Smooth muscle cell (in vitro differentiated cells): ENCODE measurements at regions not wholly inside any gene's neighbourhood (a gene's known extent, or its start where the extent isn't known, plus 50 kb on each side); places are given as distances from the start of the nearest gene placed in this dataset.
A peak's percentile ranks its signal among the peaks of the same experiment; 100 is the strongest.

Source experiments
- DNase-seq: peaks from one replicate; lab custom pipeline; 2025; ENCODE audit not compliant: unreplicated experiment; lab: John Stamatoyannopoulos, UW
- H2AFZ ChIP-seq: fragments of 200-600 bp; sonication (generic); 2 replicates; pipeline ENCODE4 v1.6.0; 2016; ENCODE audit warnings: antibody characterized with exemption, low read depth, mild to moderate bottlenecking
- H3F3A ChIP-seq: fragments of 200-600 bp; sonication (generic); 2 replicates; pipeline ENCODE4 v1.6.0; 2017; ENCODE audit warnings: antibody characterized with exemption, low read depth
- H3K27ac ChIP-seq: fragments of 200-600 bp; sonication (generic); 2 replicates; pipeline ENCODE4 v1.5.1; 2016; ENCODE audit warnings: low read depth, mild to moderate bottlenecking
- H3K27me3 ChIP-seq: fragments of 200-600 bp; sonication (generic); 2 replicates; pipeline ENCODE4 v1.6.1; 2016; ENCODE audit warnings: low read depth, mild to moderate bottlenecking
- H3K36me3 ChIP-seq: fragments of 200-600 bp; sonication (generic); 2 replicates; pipeline ENCODE4 v1.5.1; 2016; ENCODE audit warnings: low read depth
- H3K4me1 ChIP-seq: fragments of 200-600 bp; sonication (generic); 2 replicates; pipeline ENCODE4 v1.5.1; 2016; ENCODE audit warnings: low read depth
- H3K4me2 ChIP-seq: fragments of 200-600 bp; sonication (generic); 2 replicates; pipeline ENCODE4 v1.6.0; 2016; ENCODE audit warnings: mild to moderate bottlenecking
- H3K4me3 ChIP-seq: fragments of 200-600 bp; sonication (generic); 2 replicates; pipeline ENCODE4 v1.5.1; 2016; ENCODE audit warnings: mild to moderate bottlenecking
- H3K79me2 ChIP-seq: fragments of 200-600 bp; sonication (generic); 2 replicates; pipeline ENCODE4 v1.6.0; 2016; ENCODE audit warnings: low read depth, mild to moderate bottlenecking
- H3K9ac ChIP-seq: fragments of 200-600 bp; sonication (generic); 2 replicates; pipeline ENCODE4 v1.6.0; 2016; ENCODE audit warnings: low read depth
- H3K9me3 ChIP-seq: fragments of 200-600 bp; sonication (generic); replicated peaks from 2 replicates; pipeline ENCODE4 v1.5.1; 2016; ENCODE audit warnings: low read depth
- H4K20me1 ChIP-seq: fragments of 200-600 bp; sonication (generic); 2 replicates; pipeline ENCODE4 v1.6.0; 2016; ENCODE audit warnings: low read depth
- WGBS: methylation state at CpG from one replicate; pipeline ENCODE4 v1.1.7; 2016; ENCODE audit warnings: low lambda C conversion rate; 5-methylcytosine and 5-hydroxymethylcytosine counted together
- TF ChIP-seq, protein P1 (sequence below): fragments of 200-600 bp; sonication (generic); IDR thresholded peaks from 2 replicates; pipeline ENCODE4 v1.5.1; 2017; ENCODE audit warnings: borderline replicate concordance, mild to moderate bottlenecking, antibody characterized with exemption; ENCODE audit not compliant: insufficient read depth, poor library complexity, severe bottlenecking

GRCh38 chr5:33363537-33363936 is 77.2 kb upstream of the TARS1 start:
- TF ChIP-seq, protein P1, sequence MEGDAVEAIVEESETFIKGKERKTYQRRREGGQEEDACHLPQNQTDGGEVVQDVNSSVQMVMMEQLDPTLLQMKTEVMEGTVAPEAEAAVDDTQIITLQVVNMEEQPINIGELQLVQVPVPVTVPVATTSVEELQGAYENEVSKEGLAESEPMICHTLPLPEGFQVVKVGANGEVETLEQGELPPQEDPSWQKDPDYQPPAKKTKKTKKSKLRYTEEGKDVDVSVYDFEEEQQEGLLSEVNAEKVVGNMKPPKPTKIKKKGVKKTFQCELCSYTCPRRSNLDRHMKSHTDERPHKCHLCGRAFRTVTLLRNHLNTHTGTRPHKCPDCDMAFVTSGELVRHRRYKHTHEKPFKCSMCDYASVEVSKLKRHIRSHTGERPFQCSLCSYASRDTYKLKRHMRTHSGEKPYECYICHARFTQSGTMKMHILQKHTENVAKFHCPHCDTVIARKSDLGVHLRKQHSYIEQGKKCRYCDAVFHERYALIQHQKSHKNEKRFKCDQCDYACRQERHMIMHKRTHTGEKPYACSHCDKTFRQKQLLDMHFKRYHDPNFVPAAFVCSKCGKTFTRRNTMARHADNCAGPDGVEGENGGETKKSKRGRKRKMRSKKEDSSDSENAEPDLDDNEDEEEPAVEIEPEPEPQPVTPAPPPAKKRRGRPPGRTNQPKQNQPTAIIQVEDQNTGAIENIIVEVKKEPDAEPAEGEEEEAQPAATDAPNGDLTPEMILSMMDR: no peak
- Histone ChIP-seq H3K27ac (peak overlapping the region; percentile 66), H3K27me3 (no peaks in the 10 kb centered on the region), H3K4me1 (peaks cover 14% of the 10 kb centered on the region), H3K9ac (no peak overlapping the region), H3K36me3 (no peaks in the 10 kb centered on the region), H2AFZ (no peak overlapping the region), H3K79me2 (no peaks in the 10 kb centered on the region), H3K9me3 (no peaks in the 10 kb centered on the region), H3K4me2 (peak overlapping the region; percentile 75), H4K20me1 (no peaks in the 10 kb centered on the region), H3K4me3 (no peak overlapping the region), H3F3A (peaks cover 4% of the 10 kb centered on the region)
- no peak for DNase-seq
- 12% methylated on average over 3 of the region's 3 CpGs for WGBS

- TF ChIP-seq, protein P1: no peak
- Histone ChIP-seq H3K9me3 (no peaks in the 10 kb centered on the region), H3K27me3 (no peaks in the 10 kb centered on the region), H3K79me2 (no peaks in the 10 kb centered on the region), H4K20me1 (no peaks in the 10 kb centered on the region), H3K27ac (no peak overlapping the region), H3K4me3 (no peak overlapping the region), H3K4me1 (peaks cover 14% of the 10 kb centered on the region), H3K36me3 (no peaks in the 10 kb centered on the region), H3K9ac (no peak overlapping the region), H3K4me2 (no peak overlapping the region), H3F3A (peaks cover 4% of the 10 kb centered on the region), H2AFZ (no peak overlapping the region)
- no peak for DNase-seq
- WGBS: 85% methylated on average over 2 of the region's 2 CpGs
Measured at GRCh38 chr5:33364406-33364805, 76.4 kb upstream of the TARS1 start.

- H3K4me1 ChIP-seq: peaks cover 14% of the 10 kb centered on the region
- TF ChIP-seq, protein P1: no peak
Measured at GRCh38 chr5:33367416-33367815, 73.3 kb upstream of the TARS1 start.

GRCh38 chr5:33369485-33370465 is 71.0 kb upstream of the TARS1 start:
- Histone ChIP-seq H3K36me3 (no peaks in the 10 kb centered on the region), H4K20me1 (no peaks in the 10 kb centered on the region), H3F3A (peaks cover 5% of the 10 kb centered on the region), H3K79me2 (no peaks in the 10 kb centered on the region), H3K4me3 (no peak overlapping the region), H2AFZ (peak overlapping the region; percentile 49), H3K4me2 (peak overlapping the region; percentile 46), H3K9ac (no peak overlapping the region), H3K9me3 (no peaks in the 10 kb centered on the region), H3K27me3 (no peaks in the 10 kb centered on the region), H3K27ac (peak overlapping the region; percentile 55), H3K4me1 (no peaks in the 10 kb centered on the region)
- TF ChIP-seq, protein P1: no peak
- no peak for DNase-seq
- 13% methylated on average over 5 of the region's 5 CpGs for WGBS

More at GRCh38 chr5:33367416-33367815, 73.3 kb upstream of the TARS1 start:
- WGBS: 49% methylated on average over 3 of the region's 3 CpGs
- Histone ChIP-seq H3K9ac (no peak overlapping the region), H3K36me3 (no peaks in the 10 kb centered on the region), H3K79me2 (no peaks in the 10 kb centered on the region), H3K27ac (no peak overlapping the region), H4K20me1 (no peaks in the 10 kb centered on the region), H3K4me3 (no peak overlapping the region), H3K4me2 (no peak overlapping the region), H2AFZ (no peak overlapping the region), H3F3A (peaks cover 9% of the 10 kb centered on the region), H3K27me3 (no peaks in the 10 kb centered on the region), H3K9me3 (no peaks in the 10 kb centered on the region)
- no peak for DNase-seq
